Activated naive CD4-positive, alpha-beta T cell treated with anti-CD3 and anti-CD28 coated beads for 36 hours (primary cell): ENCODE measurements at regions not wholly inside any gene's neighbourhood (a gene's known extent, or its start where the extent isn't known, plus 50 kb on each side); places are given as distances from the start of the nearest gene placed in this dataset.

Experiments
- CTCF ChIA-PET: fragments of 350-600 bp; sonication (Branson Sonifier 250); formaldehyde crosslinking; loops from one replicate; lab custom pipeline; 2021; ENCODE audit warnings: antibody characterized with exemption; lab: Charles Lee
- DNase-seq: peaks from one replicate; pipeline ENCODE4 v3.0.0-alpha.2; 2020
- H3K27ac Mint-ChIP-seq: one replicate; pipeline ENCODE4 v1.8.0; 2021; ENCODE audit warnings: mild to moderate bottlenecking, mixed read lengths
- H3K27me3 Mint-ChIP-seq: one replicate; pipeline ENCODE4 v1.8.0; 2021; ENCODE audit warnings: low read depth, mixed read lengths
- H3K36me3 Mint-ChIP-seq: one replicate; pipeline ENCODE4 v1.8.0; 2021; ENCODE audit warnings: low read depth, mixed read lengths
- H3K4me1 Mint-ChIP-seq: one replicate; pipeline ENCODE4 v1.8.0; 2021; ENCODE audit warnings: low read depth, mixed read lengths
- H3K4me3 Mint-ChIP-seq: one replicate; pipeline ENCODE4 v1.8.0; 2021; ENCODE audit warnings: mild to moderate bottlenecking, moderate library complexity, mixed read lengths
- H3K9me3 Mint-ChIP-seq: one replicate; pipeline ENCODE4 v1.8.0; 2021; ENCODE audit warnings: mixed read lengths
- intact Hi-C: fragments of 100-400 bp; cut with micrococcal nuclease; formaldehyde crosslinking; loops from one replicate; pipeline ENCODE4 v1.15.1; 2023

DNA sequence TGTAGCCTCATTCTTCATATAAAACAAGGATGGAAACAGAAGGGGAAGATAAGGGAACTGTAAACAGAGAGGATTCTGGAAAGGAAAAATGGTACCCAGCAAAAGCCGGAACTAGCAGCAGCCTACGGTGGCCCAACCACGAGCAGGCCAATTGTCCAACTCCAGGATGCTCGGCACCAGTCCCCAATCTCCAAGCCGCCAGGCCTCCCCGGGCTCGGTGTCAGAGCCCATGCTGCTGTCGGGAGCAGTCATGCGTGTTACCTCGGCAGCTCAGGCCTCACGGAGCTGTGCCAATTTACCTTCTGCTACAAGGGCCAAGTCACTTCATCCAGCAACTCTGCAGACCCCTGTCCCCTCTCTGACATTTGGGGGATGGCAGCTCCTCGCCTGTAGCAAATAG lies 130.8 kb downstream of the ZBTB18 start:
- Mint-ChIP-seq H3K9me3 (no peaks in the 10 kb centered on the region), H3K4me1 (no peaks in the 10 kb centered on the region), H3K27ac (no peak overlapping the region), H3K4me3 (no peak overlapping the region), H3K36me3 (no peaks in the 10 kb centered on the region), H3K27me3 (no peaks in the 10 kb centered on the region)
- CTCF ChIA-PET = no interaction called here
- intact Hi-C loops = no loop called here
- no peak for DNase-seq

DNA sequence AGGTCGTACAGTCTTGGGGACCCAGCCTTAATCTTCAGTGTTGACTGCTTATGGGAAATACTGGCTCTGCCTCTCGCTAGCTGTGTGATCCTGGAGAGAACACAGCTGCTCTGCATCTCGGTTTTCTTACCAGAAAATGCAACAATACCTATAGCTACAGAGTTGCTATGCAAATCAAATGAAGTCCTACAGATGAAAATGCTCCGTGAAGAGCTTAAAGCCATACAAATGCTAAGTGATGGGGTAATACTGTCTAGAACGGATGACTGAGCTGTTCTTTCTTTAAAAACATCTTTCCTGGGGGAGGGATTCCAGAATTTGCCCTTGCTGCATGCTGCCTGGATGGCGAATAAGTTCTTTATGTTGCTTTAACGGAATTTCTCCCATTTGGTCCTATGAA lies 132.0 kb downstream of the ZBTB18 start:
- DNase-seq = no peak
- CTCF ChIA-PET = no interaction called here

DNA sequence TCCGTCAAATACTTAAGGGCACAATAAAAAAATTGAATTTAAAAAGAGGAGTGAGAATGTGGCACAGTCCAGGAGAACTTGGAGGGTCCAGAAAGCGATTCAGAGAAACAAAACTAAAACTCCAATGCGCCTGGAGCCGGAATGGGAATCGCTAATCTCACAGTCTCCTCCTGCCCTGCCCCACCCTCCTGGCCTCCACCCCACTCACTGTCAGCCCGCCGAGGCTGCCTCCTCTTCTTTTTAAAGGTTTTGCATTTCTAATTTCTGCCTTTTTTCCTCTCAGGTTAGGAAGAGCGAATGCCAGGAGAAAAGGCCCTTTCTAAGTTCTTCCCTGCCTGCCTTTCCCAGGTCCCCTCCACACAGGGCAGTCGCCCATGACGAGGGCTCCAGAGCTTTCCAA lies 135.3 kb downstream of the ZBTB18 start:
- Mint-ChIP-seq H3K36me3 (no peaks in the 10 kb centered on the region), H3K27ac (no peak overlapping the region), H3K4me3 (no peak overlapping the region), H3K4me1 (no peaks in the 10 kb centered on the region), H3K9me3 (peaks cover 8% of the 10 kb centered on the region), H3K27me3 (no peaks in the 10 kb centered on the region)
- CTCF ChIA-PET = no interaction called here
- intact Hi-C loops = no loop called here
- no peak for DNase-seq

More for the DNA sequence above, 132.0 kb downstream of the ZBTB18 start:
- H3K36me3 Mint-ChIP-seq = no peaks in the 10 kb centered on the region
- no peaks in the 10 kb centered on the region for H3K4me1 Mint-ChIP-seq
- H3K27me3 Mint-ChIP-seq = no peaks in the 10 kb centered on the region
- no peak overlapping the region for H3K4me3 Mint-ChIP-seq
- no peak overlapping the region for H3K27ac Mint-ChIP-seq
- intact Hi-C loops = no loop called here
- H3K9me3 Mint-ChIP-seq = no peaks in the 10 kb centered on the region

DNA sequence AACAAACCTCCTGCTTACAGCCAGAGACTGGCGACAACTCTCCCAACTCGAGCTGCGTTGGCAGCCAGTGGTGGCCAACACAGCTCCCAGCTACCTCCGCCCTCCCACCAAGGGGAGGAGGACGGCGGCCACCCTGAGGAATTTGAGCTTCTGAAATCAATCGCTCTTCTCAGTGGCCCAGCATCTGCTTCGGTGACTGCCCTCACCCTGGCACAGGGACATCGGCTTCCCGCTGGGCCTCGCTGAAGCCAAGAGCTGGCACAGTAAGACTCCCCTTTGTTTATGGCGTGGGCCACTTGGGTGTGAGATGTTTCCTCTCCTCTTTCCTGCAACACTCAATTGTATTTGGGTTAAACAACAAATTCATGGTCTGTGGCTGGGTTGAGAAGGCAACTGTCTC lies 136.2 kb downstream of the ZBTB18 start:
- no peak for DNase-seq
- Mint-ChIP-seq H3K27me3 (no peaks in the 10 kb centered on the region), H3K9me3 (peaks cover 8% of the 10 kb centered on the region), H3K27ac (no peak overlapping the region), H3K4me1 (no peaks in the 10 kb centered on the region), H3K36me3 (no peaks in the 10 kb centered on the region), H3K4me3 (no peak overlapping the region)
- intact Hi-C loops = no loop called here
- CTCF ChIA-PET = no interaction called here

DNA sequence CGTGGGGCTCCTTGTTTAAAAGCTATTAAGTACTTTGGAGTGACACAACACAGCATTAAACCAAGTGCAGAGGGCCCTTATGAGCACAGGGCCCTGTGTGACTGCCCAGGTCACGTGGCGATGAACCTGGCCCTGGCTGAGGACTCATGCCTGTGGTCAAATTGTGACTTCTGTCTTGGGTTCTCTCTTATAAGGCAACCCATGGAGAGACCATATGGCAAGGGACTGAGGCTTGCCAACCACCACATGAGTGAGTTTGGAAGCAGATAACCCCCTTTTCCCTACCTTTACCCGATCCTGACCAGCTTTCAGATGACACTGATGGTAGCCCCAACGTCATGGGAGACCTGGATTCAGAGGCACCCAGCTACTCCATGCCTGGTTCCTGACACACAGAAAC lies 140.5 kb downstream of the ZBTB18 start:
- intact Hi-C loops = no loop called here
- Mint-ChIP-seq H3K4me3 (no peak overlapping the region), H3K9me3 (peaks cover 8% of the 10 kb centered on the region), H3K27ac (no peak overlapping the region), H3K4me1 (no peaks in the 10 kb centered on the region), H3K27me3 (no peaks in the 10 kb centered on the region), H3K36me3 (no peaks in the 10 kb centered on the region)
- CTCF ChIA-PET = no interaction called here
- no peak for DNase-seq

DNA sequence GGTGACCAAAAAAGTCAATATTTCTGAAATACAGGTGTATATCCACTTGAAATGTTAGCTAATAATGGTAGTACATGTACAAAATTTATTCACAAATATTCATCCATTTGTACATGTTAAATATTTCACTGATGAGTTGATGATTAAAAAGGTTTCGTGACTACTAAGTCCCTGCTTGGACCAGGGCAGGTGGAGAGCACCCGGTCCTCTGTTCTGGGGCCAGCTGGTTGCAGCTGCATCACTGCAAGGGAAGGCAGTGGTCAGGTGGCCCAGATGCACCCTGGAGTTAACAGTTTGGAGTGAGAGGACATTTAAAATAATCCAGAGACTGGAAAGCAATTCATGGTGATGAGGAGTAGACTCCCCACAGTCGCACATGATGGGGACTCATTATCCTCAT lies 141.2 kb downstream of the ZBTB18 start:
- CTCF ChIA-PET = no interaction called here
- no peak for DNase-seq
- H3K4me1 Mint-ChIP-seq = no peaks in the 10 kb centered on the region
- no peaks in the 10 kb centered on the region for H3K36me3 Mint-ChIP-seq
- H3K27ac Mint-ChIP-seq = no peak overlapping the region
- intact Hi-C loops = no loop called here
- peaks cover 8% of the 10 kb centered on the region for H3K9me3 Mint-ChIP-seq
- no peaks in the 10 kb centered on the region for H3K27me3 Mint-ChIP-seq
- no peak overlapping the region for H3K4me3 Mint-ChIP-seq

DNA sequence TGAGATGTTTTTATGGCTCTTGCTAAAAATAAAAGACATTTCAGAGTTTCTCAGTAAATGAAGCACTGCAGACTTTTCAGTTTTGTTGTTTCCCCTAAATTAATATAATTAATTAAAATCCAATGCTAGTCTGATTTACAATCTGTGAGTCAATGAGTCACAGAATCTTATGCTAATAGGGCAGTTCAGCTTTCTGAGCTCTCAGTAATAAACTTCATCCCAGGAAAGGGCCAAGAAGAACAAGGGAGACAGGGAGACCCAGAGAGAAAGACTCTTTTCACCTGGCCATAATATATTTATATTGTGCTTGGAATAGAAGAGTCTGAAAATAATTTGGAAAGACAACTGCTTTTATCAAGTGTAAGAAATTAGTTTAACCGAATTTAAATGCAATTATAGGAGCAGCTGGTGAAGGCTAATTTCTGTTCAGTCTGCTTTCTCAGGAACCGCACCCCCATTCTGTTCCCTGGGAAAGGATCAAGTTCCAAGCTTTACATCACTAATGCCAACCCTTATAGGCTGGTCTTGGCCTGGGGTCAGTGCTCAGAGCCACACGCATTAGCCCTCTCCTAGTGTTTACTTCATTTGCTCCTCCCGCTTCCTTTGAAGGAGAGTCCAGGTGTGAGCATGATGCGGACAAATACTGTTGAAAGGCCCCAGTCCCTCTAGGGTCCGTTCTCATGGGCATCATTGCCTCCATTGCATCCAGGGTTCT lies 145.6 kb downstream of the ZBTB18 start:
- intact Hi-C loops = no loop called here
- CTCF ChIA-PET = no interaction called here
- Mint-ChIP-seq H3K4me1 (no peaks in the 10 kb centered on the region), H3K27me3 (no peaks in the 10 kb centered on the region), H3K9me3 (no peaks in the 10 kb centered on the region), H3K36me3 (no peaks in the 10 kb centered on the region), H3K4me3 (no peak overlapping the region), H3K27ac (no peak overlapping the region)
- DNase-seq = no peak

DNA sequence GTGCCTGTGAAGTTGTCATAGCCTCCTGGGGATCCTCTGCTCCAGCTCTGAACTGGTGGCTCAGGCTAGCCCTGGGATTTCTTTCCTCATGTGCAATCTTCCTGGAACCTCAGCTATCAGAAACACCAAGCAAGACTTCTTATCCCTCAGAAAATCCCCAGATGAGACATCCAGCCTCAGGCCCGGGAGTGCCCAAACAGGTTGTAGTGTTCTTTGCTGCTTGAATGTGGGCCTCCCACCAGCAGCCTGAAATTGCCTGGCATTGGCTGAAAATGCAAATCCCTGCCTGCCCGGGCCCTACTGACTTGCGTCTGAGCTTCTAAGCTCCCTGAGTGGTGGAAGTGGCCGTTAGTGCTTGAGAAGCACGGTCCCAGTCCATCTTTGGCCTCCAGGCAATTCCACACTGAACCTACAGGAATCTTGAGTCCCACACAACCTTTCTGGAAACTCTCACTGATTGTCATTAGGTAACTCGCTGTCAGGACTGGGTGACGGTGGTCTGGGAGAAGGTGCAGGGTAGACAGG lies 146.8 kb downstream of the ZBTB18 start:
- no peaks in the 10 kb centered on the region for H3K27me3 Mint-ChIP-seq
- no peaks in the 10 kb centered on the region for H3K36me3 Mint-ChIP-seq
- CTCF ChIA-PET = no interaction called here
- intact Hi-C loops = no loop called here
- no peaks in the 10 kb centered on the region for H3K4me1 Mint-ChIP-seq
- no peak overlapping the region for H3K27ac Mint-ChIP-seq
- DNase-seq = no peak
- no peak overlapping the region for H3K4me3 Mint-ChIP-seq
- H3K9me3 Mint-ChIP-seq = no peaks in the 10 kb centered on the region

DNA sequence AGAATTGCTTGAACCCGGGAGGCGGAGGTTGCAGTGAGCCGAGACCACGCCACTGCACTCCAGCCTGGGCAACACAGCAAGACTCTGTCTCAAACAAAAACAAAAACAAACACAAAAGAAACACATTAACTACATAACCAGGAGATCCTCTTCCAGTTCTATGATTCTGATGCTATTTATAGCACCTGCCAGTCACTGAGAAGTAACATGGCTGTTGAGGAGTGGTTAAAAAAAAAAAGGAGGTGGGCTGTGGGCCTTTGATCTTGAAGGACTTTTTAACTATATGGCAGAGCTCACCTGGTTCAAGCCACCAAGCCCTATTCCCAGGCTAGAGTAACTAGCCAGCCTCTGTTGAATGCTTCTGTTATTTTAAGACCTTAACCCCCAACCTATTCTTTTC lies 148.8 kb downstream of the ZBTB18 start:
- Mint-ChIP-seq H3K4me3 (no peak overlapping the region), H3K9me3 (no peaks in the 10 kb centered on the region), H3K27me3 (no peaks in the 10 kb centered on the region), H3K27ac (no peak overlapping the region), H3K36me3 (no peaks in the 10 kb centered on the region), H3K4me1 (no peaks in the 10 kb centered on the region)
- intact Hi-C loops = no loop called here
- CTCF ChIA-PET = no interaction called here
- no peak for DNase-seq

DNA sequence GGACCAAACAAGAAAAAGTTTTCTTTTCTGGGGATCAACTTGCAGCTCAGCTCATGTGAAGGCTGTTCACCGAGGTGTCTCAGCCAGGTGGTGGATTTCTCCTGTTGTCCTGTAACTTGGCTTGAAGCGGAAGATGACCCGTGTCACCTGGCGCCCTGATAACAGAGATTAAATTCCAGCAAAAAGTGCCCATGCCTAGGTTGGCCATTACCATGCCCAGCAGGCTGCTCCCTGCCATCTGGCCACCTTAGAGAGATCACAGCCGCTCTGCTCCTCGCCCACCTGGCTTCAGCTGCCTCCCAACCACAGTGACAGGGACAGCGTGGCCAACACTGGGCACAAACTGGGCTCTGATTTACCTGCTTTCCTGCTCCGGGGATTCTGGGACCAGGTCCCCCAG lies 149.5 kb downstream of the ZBTB18 start:
- Mint-ChIP-seq H3K4me3 (no peak overlapping the region), H3K4me1 (no peaks in the 10 kb centered on the region), H3K36me3 (no peaks in the 10 kb centered on the region), H3K27me3 (no peaks in the 10 kb centered on the region), H3K9me3 (no peaks in the 10 kb centered on the region), H3K27ac (no peak overlapping the region)
- CTCF ChIA-PET = interaction anchor here (0.7 kb wide), 1 partner anchor 98 kb away, joined by 3 read pairs; no protein-coding TSS in a partner anchor
- intact Hi-C loops = no loop called here
- no peak for DNase-seq

DNA sequence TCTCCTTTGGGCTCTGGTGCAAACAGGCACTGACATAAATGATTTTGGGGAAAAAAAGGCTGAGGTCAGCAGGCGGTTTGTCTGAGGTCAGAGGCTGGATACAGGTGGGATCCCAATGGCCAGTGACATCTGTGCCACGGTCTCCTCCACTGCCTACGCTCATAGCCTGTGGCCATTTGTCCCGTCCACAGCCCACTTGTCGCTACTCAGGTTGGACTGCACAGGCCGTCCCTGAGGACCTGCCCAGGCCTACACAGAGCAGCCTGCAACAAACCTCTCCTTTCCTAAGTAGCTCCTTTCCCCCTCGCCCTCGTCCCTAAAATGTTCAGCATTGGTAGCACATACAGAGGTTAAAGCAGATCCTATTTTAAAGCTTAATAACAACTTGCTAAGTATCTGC lies 150.7 kb downstream of the ZBTB18 start:
- CTCF ChIA-PET = no interaction called here
- Mint-ChIP-seq H3K27me3 (no peaks in the 10 kb centered on the region), H3K27ac (no peak overlapping the region)

DNA sequence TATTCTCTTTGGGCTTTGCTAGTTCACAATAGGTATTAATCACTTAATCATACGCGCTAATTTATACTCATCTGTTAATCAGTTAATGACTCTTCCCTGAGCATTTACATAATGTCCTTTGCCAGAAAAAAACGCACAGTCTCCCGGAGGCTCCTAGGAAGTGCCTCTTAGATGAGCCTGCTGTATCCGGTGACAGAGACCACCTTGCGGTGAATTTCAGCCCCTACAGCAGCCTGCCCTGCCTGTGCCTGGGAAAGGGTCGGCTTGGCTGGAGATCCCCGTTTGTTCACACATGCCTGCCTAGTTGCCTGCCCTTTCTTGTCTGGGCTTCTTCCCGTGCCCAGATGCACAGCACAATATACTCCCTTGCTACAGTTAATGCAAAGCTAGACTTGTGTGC lies 152.9 kb downstream of the ZBTB18 start:
- CTCF ChIA-PET = no interaction called here
- intact Hi-C loops = no loop called here
- no peak overlapping the region for H3K27ac Mint-ChIP-seq

More for the DNA sequence above, 150.7 kb downstream of the ZBTB18 start:
- Mint-ChIP-seq H3K4me1 (no peaks in the 10 kb centered on the region), H3K4me3 (no peak overlapping the region), H3K36me3 (no peaks in the 10 kb centered on the region), H3K9me3 (no peaks in the 10 kb centered on the region)
- intact Hi-C loops = no loop called here
- DNase-seq = no peak

DNA sequence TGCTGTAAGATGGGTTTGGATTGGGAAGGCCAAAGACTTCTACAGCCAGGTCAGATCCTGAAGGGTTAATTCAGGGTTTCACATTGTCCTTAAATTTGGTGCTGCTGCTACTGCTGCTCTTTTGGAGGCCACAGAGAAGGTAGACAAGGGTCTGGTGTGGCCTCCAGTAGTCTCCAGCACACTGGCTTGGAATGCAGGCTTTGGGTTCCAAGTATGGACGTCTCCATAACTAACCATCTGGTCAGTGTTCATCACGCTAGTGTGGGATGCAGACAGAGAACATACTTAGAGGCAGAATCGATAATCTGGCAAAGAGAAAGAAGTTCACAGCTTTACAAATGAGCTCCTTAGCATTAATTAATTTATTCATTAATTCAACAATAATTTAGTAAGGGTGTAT lies 154.1 kb downstream of the ZBTB18 start:
- Mint-ChIP-seq H3K27me3 (no peaks in the 10 kb centered on the region), H3K27ac (no peak overlapping the region), H3K36me3 (no peaks in the 10 kb centered on the region), H3K4me3 (no peak overlapping the region), H3K4me1 (no peaks in the 10 kb centered on the region), H3K9me3 (no peaks in the 10 kb centered on the region)
- DNase-seq = no peak
- CTCF ChIA-PET = no interaction called here
- intact Hi-C loops = no loop called here

More for the DNA sequence above, 152.9 kb downstream of the ZBTB18 start:
- Mint-ChIP-seq H3K9me3 (no peaks in the 10 kb centered on the region), H3K36me3 (no peaks in the 10 kb centered on the region), H3K4me3 (no peak overlapping the region), H3K4me1 (no peaks in the 10 kb centered on the region), H3K27me3 (no peaks in the 10 kb centered on the region)
- no peak for DNase-seq
